Neural cell (in vitro differentiated cells): ENCODE measurements at regions not wholly inside any gene's neighbourhood (a gene's known extent, or its start where the extent isn't known, plus 50 kb on each side); places are given as distances from the start of the nearest gene placed in this dataset.

Experiments
- EP300 ChIP-seq: fragments of 450-650 bp; conservative IDR thresholded peaks from 2 replicates; pipeline ENCODE4 v1.6.1; 2014; ENCODE audit warnings: antibody characterized with exemption, mild to moderate bottlenecking, moderate library complexity; ENCODE audit not compliant: poor library complexity, severe bottlenecking
- POLR2AphosphoS5 ChIP-seq: IDR thresholded peaks from 2 replicates; pipeline ENCODE4 v1.6.1; 2012
- RAD21 ChIP-seq: fragments of 450-650 bp; conservative IDR thresholded peaks from 2 replicates; pipeline ENCODE4 v1.6.1; 2014; ENCODE audit warnings: antibody characterized with exemption, mild to moderate bottlenecking, moderate library complexity
- SMC3 ChIP-seq: fragments of 450-650 bp; conservative IDR thresholded peaks from 2 replicates; pipeline ENCODE4 v1.6.1; 2014; ENCODE audit warnings: antibody characterized with exemption, mild to moderate bottlenecking, moderate library complexity; ENCODE audit not compliant: poor library complexity
- TF ChIP-seq, protein P1 (sequence below): fragments of 450-650 bp; IDR thresholded peaks from 2 replicates; pipeline ENCODE4 v1.5.1; 2014; ENCODE audit warnings: antibody characterized with exemption, mild to moderate bottlenecking, moderate library complexity; ENCODE audit not compliant: poor library complexity, severe bottlenecking

DNA sequence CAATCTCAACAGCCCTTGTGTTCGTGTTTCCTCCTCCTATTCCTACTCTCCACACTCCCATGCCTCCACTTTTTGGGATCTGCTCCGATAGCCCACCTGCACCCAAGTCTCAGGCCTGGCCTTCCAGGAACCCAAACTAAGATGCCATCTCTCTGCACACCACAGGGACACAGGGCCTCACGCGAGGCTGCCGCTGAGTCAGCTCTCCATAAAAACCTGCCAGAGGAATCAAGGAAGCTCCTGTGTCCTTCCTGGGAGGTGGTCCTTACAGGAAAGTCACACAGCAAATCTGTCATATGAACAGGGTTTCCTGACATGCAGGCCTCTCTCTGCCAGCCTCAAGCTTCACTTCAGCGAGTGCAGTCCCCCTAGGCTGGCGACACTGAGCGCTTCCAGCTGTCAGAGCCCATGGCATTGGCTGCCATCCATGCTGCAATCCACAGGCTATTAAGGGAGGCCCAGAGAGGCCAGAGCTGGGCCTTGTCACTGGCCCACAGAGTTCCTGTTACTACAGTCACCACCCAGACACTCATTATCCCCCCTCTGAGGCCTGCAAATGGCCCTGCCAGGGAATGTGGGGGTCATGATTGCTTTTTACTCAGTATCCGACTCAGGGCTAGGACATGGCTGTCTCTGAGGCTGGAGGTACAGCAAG is 151.4 kb downstream of the OAT start:
- TF ChIP-seq, protein P1, sequence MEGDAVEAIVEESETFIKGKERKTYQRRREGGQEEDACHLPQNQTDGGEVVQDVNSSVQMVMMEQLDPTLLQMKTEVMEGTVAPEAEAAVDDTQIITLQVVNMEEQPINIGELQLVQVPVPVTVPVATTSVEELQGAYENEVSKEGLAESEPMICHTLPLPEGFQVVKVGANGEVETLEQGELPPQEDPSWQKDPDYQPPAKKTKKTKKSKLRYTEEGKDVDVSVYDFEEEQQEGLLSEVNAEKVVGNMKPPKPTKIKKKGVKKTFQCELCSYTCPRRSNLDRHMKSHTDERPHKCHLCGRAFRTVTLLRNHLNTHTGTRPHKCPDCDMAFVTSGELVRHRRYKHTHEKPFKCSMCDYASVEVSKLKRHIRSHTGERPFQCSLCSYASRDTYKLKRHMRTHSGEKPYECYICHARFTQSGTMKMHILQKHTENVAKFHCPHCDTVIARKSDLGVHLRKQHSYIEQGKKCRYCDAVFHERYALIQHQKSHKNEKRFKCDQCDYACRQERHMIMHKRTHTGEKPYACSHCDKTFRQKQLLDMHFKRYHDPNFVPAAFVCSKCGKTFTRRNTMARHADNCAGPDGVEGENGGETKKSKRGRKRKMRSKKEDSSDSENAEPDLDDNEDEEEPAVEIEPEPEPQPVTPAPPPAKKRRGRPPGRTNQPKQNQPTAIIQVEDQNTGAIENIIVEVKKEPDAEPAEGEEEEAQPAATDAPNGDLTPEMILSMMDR = no peak
- TF ChIP-seq POLR2AphosphoS5 = no peak
- TF ChIP-seq SMC3 = no peak
- TF ChIP-seq RAD21 = no peak
- TF ChIP-seq EP300 = no peak
